ENCODE measurements at regions not wholly inside any gene's neighbourhood (a gene's known extent, or its start where the extent isn't known, plus 50 kb on each side); places are given as distances from the start of the nearest gene placed in this dataset.

GRCh38 chr4:18390655-18391353 lies 369.2 kb upstream of the LCORL start:
- no peak overlapping the region for H3K4me3 ChIP-seq (ENCODE audit: control insufficient read depth, low read depth, low read length)
- no peak for DNase-seq (ENCODE audit: low read depth)
- no peak for TF ChIP-seq CTCF (IDR thresholded peaks at IDR 0.05; ENCODE audit: control insufficient read depth, insufficient read depth, low read depth, low read length, missing control alignments)

- no peak for TF ChIP-seq CTCF (IDR thresholded peaks at IDR 0.05; ENCODE audit: control insufficient read depth, insufficient read depth, low read depth, low read length, missing control alignments)
- DNase-seq (ENCODE audit: low read depth) = no peak
- no peak overlapping the region for H3K4me3 ChIP-seq (ENCODE audit: control insufficient read depth, low read depth, low read length)
Measured at GRCh38 chr4:18389115-18389514, 367.6 kb upstream of the LCORL start.

GRCh38 chr4:18388039-18388438 lies 366.5 kb upstream of the LCORL start:
- no peak for TF ChIP-seq CTCF (IDR thresholded peaks at IDR 0.05; ENCODE audit: control insufficient read depth, insufficient read depth, low read depth, low read length, missing control alignments)
- no peak for DNase-seq (ENCODE audit: low read depth)

GRCh38 chr4:18381186-18381585 lies 359.6 kb upstream of the LCORL start:
- DNase-seq (ENCODE audit: low read depth) = no peak
- no peak for TF ChIP-seq CTCF (IDR thresholded peaks at IDR 0.05; ENCODE audit: control insufficient read depth, insufficient read depth, low read depth, low read length, missing control alignments)

More at GRCh38 chr4:18388039-18388438, 366.5 kb upstream of the LCORL start:
- no peak overlapping the region for H3K4me3 ChIP-seq (ENCODE audit: control insufficient read depth, low read depth, low read length)

GRCh38 chr4:18369561-18369960 lies 348.0 kb upstream of the LCORL start:
- no peak for DNase-seq (ENCODE audit: low read depth)
- TF ChIP-seq CTCF (IDR thresholded peaks at IDR 0.05; ENCODE audit: control insufficient read depth, insufficient read depth, low read depth, low read length, missing control alignments) = no peak
- no peak overlapping the region for H3K4me3 ChIP-seq (ENCODE audit: control insufficient read depth, low read depth, low read length)

More at GRCh38 chr4:18381186-18381585, 359.6 kb upstream of the LCORL start:
- no peak overlapping the region for H3K4me3 ChIP-seq (ENCODE audit: control insufficient read depth, low read depth, low read length)

- no peak overlapping the region for H3K4me3 ChIP-seq (ENCODE audit: control insufficient read depth, low read depth, low read length)
- TF ChIP-seq CTCF (IDR thresholded peaks at IDR 0.05; ENCODE audit: control insufficient read depth, insufficient read depth, low read depth, low read length, missing control alignments) = peak; percentile 42
- DNase-seq (ENCODE audit: low read depth) = no peak
Measured at GRCh38 chr4:18366892-18367291, 345.3 kb upstream of the LCORL start.
